ENCODE measurements at regions not wholly inside any gene's neighbourhood (a gene's known extent, or its start where the extent isn't known, plus 50 kb on each side); places are given as distances from the start of the nearest gene placed in this dataset.
"Not testable (repeated sequence)": the region's sequence is repeated elsewhere in the genome, so short reads cannot be mapped to it uniquely, and the experiment has no call there.

- DNase-seq, result peak; percentile 43
These were observed 425.2 kb downstream of the METTL4 start for GRCh38 chr18:2146092-2146491.

DNA sequence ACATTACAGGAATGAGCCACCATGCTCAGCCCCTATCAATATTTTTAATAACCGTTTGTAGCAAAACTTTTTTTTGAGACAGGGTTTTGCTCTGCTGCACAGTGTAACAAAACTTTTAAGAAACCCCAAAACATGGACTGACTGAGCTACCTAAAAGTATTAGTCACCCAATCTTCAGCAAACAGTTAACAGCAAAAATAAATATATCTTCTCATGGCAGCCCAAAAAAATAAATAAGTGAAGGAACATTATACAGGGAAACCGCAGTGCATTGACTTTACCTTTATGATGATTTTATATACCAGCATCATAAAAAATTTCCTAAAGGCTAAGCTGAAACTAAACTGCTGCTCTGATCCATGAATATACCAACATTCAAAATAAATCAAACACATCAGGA, 424.6 kb downstream of the METTL4 start:
- DNase-seq, result no peak

DNA sequence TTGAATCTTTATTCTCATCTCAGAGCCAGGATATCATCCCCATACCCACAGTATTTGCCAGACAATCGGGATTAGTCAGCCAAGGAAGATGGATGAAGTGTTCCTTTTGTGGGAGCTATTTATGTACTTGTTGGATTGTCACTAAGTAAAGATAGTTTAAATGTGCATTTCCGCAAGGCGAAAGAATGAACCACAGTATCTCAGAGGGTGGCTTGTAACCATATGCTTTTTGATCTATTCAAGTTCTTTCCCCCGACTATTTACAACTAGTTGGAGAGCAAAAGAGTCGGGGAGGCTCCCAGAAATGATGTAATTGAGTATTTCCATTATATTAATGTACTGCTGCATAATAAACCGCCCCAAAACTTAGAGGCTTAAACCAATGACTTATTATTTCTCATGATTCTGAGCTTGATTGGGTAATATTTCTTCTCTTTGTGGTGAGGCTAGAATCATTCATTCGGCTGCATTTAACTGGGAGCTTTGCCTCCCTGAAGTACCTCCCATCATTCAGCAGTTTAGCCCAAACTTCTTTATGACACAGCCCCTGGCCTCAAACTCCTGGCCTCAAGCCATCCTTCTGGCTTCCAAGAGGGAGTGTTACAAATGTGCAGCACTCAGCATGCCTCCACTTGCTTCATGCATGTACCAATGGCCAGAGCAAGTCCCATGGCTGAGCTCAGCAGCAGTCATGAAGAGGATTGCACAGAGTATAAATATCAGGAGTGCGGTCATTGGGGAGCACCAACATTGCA, 423.7 kb downstream of the METTL4 start:
- DNase-seq, result peak; percentile 31

GRCh38 chr18:2148823-2149222, 422.5 kb downstream of the METTL4 start:
- no peak for DNase-seq

DNA sequence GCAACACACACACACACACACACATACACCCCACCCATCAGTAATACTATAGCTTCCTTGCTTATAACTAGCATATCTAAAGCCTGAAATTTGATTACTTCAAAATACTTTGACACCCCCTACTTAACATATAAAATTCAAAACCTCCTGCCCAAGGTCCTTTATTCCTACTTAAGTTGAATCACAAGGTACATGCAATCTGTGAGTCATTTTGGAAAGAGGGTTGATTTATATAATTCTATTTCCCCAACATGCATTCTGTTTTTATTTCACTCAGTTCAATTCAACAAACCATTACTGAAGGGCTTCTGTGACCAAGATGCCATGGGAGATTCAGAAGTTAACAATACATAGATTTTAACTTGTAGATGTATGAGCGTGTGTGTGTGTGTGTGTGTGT, 420.7 kb downstream of the METTL4 start:
- no peak for DNase-seq

GRCh38 chr18:2154278-2154677, 417.0 kb downstream of the METTL4 start:
- DNase-seq, result no peak

GRCh38 chr18:2164644-2165550, 406.4 kb downstream of the METTL4 start:
- DNase-seq, result no peak

GRCh38 chr18:2166876-2167275, 404.4 kb downstream of the METTL4 start:
- not testable (repeated sequence) for DNase-seq

DNA sequence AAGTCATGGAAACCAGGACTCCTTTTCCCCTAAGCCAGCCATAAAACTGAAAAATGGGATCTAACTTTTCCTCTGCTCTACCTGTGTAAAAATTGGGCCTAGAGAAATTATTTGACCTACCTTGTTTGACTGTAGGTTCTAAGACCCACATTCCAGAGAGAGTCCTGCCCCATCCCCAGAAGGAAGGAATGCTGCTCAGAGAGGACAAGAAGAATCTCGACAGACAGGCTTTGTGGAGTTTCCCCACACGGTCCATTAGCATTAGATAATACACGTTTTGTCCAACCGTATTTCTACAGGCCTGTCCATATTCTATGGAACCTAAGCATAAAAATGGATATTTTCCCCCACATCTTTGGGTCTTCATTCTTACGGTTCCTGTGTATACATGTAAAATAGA, 403.3 kb downstream of the METTL4 start:
- no peak for DNase-seq

DNA sequence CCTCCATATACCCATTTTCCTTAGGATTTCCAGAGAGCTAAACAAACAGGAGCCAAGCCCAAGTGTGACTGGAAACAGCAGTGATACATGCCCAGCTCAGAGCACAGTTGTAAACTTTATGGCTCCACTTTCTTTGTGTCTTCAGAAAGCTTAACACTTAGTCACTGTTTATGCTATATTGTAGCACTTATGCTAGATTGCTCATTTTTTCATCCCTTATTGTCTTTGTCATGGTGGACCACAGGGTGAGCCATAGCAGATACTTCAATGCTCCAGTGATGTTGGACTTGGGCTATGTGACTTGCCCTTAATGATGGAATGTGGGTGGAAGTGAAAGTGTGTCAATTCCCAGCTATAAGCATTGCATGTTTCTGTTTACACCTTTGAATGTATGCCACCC, 401.6 kb downstream of the METTL4 start:
- DNase-seq, result no peak

GRCh38 chr18:2171840-2172625, 399.3 kb downstream of the METTL4 start:
- DNase-seq, result no peak

- no peak for DNase-seq
These were observed 398.4 kb downstream of the METTL4 start for GRCh38 chr18:2172881-2173280.

DNA sequence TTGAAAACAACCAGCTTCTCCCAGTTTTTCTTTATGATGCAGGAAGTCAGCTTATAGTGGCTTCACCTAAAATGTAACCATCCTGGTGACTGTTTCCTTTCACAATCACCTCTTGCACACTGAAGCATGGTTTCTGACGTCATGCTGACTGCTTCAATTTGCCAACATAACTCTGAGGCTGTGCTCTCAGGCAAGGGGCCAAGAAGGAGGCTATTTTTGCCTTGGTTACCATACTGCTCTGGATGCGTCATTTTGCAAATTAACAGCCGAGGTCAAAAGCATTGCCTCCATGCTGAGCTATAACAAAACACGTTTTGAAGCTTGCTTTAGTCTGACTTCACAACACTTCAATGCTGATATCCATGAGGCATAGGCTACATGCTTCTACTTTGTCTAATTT, 397.8 kb downstream of the METTL4 start:
- DNase-seq, result no peak

DNA sequence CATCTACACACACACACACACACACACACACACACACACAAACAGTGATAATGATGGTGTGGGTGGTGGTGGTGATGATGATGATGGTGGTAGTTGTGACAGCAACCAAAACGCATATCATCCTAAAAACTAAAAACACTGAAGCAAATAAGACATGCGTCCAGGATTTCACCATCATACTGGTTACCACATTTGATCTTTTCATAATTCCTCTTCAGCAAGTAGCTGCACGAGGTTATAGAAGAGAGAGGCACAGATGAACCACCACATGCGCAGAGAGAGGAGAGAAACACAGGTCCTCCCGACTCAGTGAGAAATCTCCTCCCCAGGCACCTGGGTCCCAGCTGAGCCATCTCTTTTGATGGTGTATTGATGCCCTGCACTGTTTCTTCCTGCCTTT, 393.3 kb downstream of the METTL4 start:
- DNase-seq, result no peak

DNA sequence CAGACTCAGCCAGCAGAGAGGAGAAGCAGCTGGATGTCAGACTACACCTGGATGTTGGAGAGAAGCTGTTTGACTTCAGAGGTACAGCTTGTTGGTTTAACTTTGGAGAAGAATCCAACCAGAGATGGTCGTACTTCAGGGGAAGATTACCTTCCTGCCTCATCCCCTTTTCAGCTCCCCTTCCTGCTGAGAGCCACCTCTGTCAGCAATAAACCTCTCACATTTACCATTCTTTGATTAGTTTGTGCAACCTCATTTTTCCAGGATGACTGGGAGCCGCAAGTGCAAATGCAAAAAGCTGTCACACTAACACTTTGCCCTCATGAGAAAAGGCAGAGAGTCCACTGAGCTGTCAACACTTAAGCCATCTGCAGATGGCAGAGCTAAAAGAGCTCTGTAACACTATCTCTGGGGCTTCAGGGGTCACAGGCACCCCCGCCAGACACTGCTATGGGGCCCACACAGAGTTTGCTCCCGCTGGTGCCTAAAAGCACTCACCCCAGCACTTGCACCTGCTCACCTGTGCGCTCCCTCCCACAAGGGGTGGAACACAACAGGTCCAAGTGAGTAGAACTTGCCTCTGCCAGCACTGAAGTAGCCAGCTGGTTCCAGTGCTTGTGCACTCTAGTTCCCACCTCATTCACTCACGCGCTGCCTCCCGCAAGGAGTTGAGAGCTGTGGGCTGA, 391.7 kb downstream of the METTL4 start:
- no peak for DNase-seq

- DNase-seq, result peak; percentile 5
These were observed 390.7 kb downstream of the METTL4 start for GRCh38 chr18:2180586-2180985.

- DNase-seq, result no peak
These were observed 387.9 kb downstream of the METTL4 start for GRCh38 chr18:2183432-2183831.

DNA sequence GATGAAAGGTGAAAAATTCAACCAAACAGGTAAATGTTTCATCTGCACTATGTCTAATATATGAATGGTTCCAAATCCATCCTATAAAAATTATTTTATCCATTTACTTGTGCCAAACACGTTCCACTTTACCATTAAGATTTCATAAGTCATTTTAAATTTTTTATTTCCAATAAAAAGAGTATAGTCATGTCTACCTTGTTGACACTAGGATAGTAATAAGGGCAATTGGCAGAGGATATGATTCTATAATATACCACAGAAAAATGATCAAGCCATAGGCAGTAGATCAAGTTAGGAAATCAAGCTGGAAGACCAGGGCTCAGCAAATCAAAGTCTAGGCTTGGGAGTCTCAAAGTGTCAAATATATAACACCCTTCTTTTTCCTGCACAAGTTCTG, 384.3 kb downstream of the METTL4 start:
- no peak for DNase-seq

GRCh38 chr18:2188258-2188657, 383.0 kb downstream of the METTL4 start:
- no peak for DNase-seq

- no peak for DNase-seq
These were observed 380.0 kb downstream of the METTL4 start for GRCh38 chr18:2191180-2191790.

DNA sequence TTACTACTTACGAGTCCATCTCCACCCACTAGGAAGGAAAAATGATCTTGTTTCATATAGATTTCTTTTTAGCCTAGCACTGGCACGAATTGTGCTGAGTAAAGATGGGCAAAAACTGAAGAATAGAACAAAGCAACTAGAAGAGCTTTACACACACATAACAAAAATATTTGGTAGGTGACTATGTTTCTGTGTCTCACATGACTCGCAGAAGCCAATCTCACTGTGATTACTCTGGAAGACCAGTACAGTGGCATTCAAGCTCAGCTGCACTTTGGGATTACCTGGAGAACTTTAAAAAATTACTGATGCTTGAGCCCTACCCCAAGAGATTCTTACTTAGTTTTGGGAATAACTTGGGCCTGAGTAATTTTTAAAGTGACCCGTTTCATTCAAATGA, 378.7 kb downstream of the METTL4 start:
- DNase-seq, result no peak

- DNase-seq, result peak; percentile 47
These were observed 373.4 kb downstream of the METTL4 start for GRCh38 chr18:2197946-2198345.
